ENCODE measurements at regions not wholly inside any gene's neighbourhood (a gene's known extent, or its start where the extent isn't known, plus 50 kb on each side); places are given as distances from the start of the nearest gene placed in this dataset.

GRCh38 chr5:112668911-112669310, 68.8 kb upstream of the APC start:
- no peak for DNase-seq

- DNase-seq: no peak
Measured at GRCh38 chr5:112669328-112669963, 68.2 kb upstream of the APC start.

- DNase-seq: no peak
Measured at GRCh38 chr5:112671687-112672086, 66.0 kb upstream of the APC start.

GRCh38 chr5:112681481-112681908, 56.2 kb upstream of the APC start:
- no peak for DNase-seq

- DNase-seq: no peak
Measured at GRCh38 chr5:112682621-112683061, 55.0 kb upstream of the APC start.

GRCh38 chr5:112684121-112684520, 53.6 kb upstream of the APC start:
- DNase-seq: no peak

- no peak for DNase-seq
Measured at GRCh38 chr5:112684737-112685136, 52.9 kb upstream of the APC start.

- no peak for DNase-seq
Measured at GRCh38 chr5:112685386-112685785, 52.3 kb upstream of the APC start.

- DNase-seq: no peak
Measured at GRCh38 chr5:112685931-112686330, 51.8 kb upstream of the APC start.

- no peak for DNase-seq
Measured at GRCh38 chr5:112686675-112687074, 51.0 kb upstream of the APC start.

- no peak for DNase-seq
Measured at GRCh38 chr5:112687306-112687705, 50.4 kb upstream of the APC start.

All from stimulated activated CD4-positive, alpha-beta T cell treated with anti-CD3 and anti-CD28 coated beads, Interleukin-2, amount 100 ng/mL, for 24 hours (primary cell).